Kidney (tissue), 13 donors: ENCODE measurements at regions not wholly inside any gene's neighbourhood (a gene's known extent, or its start where the extent isn't known, plus 50 kb on each side); places are given as distances from the start of the nearest gene placed in this dataset.

Experiments
- DNase-seq, 5 donors: peaks; one replicate each; pipeline ENCODE4 v3.0.0-alpha.2; 2013 to 2020
- FAIRE-seq: peaks from 2 replicates; lab custom pipeline; 2012; peaks lifted over from hg19 to GRCh38; lab: Jason Lieb, UNC
- H3K27ac ChIP-seq, 2 donors: one replicate each; pipeline ENCODE4 v1.7.0; 2013; ENCODE audit warnings: low read depth in 2 of 2, low read length in 2 of 2, inconsistent platforms in 1 of 2
- H3K27me3 ChIP-seq: one replicate; pipeline ENCODE4 v1.7.1; 2013; ENCODE audit warnings: low read length, inconsistent platforms; ENCODE audit not compliant: control insufficient read depth, insufficient read depth
- H3K36me3 ChIP-seq, 3 donors: one replicate each; pipeline versions ENCODE4 v1.7.0 to v1.7.1; 2013; ENCODE audit warnings: low read length in 3 of 3, control low read depth in 1 of 3, inconsistent platforms in 1 of 3; ENCODE audit not compliant: insufficient read depth in 3 of 3, control insufficient read depth in 2 of 3
- H3K4me1 ChIP-seq, 3 donors: one replicate each; pipeline versions ENCODE4 v1.7.0 to v1.7.1; 2013; ENCODE audit warnings: low read length in 3 of 3, inconsistent platforms in 1 of 3, low read depth in 1 of 3; ENCODE audit not compliant: control insufficient read depth in 2 of 3, insufficient read depth in 2 of 3
- H3K4me3 ChIP-seq, 3 donors: one replicate each; pipeline versions ENCODE4 v1.7.0 to v1.8.1; 2013; ENCODE audit warnings: low read length in 3 of 3, control low read depth in 1 of 3, inconsistent platforms in 1 of 3
- H3K9ac ChIP-seq, 3 donors: one replicate each; pipeline versions ENCODE4 v1.7.0 to v1.7.1; 2013; ENCODE audit warnings: low read length in 3 of 3, control low read depth in 1 of 3, inconsistent platforms in 1 of 3
- H3K9me3 ChIP-seq, 3 donors: one replicate each; pipeline versions ENCODE4 v1.7.0 to v1.7.1; 2013; ENCODE audit warnings: low read length in 3 of 3, control low read depth in 1 of 3, inconsistent platforms in 1 of 3; ENCODE audit not compliant: control insufficient read depth in 2 of 3, insufficient read depth in 1 of 3
- intact Hi-C: fragments of 100-400 bp; cut with DNase I; formaldehyde crosslinking; loops from one replicate; pipeline ENCODE4 v1.11.1; 2022
- TF ChIP-seq, protein P1 (sequence below): IDR thresholded peaks from 3 replicates; pipeline ENCODE4 v1.5.1; 2012; ENCODE audit warnings: mild to moderate bottlenecking, moderate library complexity, borderline replicate concordance; ENCODE audit not compliant: insufficient read depth; ENCODE audit errors: extremely low read depth
- donor health status: control.
- donor health status: control.
- donor health status: control.
- donor health status: control.
- donor health status: control.
- donor health status: DM: yes; HTN: yes; CAD: no.
- donor health status: Normal renal cell carcinoma (clear cell type).

- H3K27ac ChIP-seq = no peak overlapping the region
- intact Hi-C loops = no loop called here
These were observed 715.8 kb downstream of the RNF144B start for GRCh38 chr6:19102936-19103335.

DNA sequence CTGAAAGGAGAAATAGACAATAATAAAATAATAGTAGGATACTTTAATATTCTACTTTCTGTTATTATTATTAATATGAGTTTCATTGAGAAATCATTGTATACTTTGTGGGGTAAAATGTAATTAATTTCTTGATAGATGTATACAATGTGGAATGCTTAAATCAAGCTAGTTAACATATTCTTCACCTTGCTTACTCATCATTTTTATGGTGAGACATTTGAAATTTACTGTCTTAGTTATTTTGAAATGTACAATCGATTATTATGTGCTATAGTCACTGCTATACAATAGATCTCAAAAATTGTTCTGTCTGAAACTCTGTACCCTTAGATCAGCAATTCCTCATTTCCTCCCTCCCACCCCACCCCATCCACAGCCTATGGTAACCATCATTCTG is 720.3 kb downstream of the RNF144B start:
- Histone ChIP-seq H3K9me3 (peaks cover 0 to 4% (median 2%) of the 10 kb centered on the region in 3 donors), H3K27me3 (no peaks in the 10 kb centered on the region), H3K4me3 (no peak overlapping the region), H3K27ac (no peak overlapping the region), H3K4me1 (no peaks in the 10 kb centered on the region), H3K9ac (no peak overlapping the region), H3K36me3 (no peaks in the 10 kb centered on the region)
- intact Hi-C loops = no loop called here
- FAIRE-seq = no peak
- TF ChIP-seq, protein P1, sequence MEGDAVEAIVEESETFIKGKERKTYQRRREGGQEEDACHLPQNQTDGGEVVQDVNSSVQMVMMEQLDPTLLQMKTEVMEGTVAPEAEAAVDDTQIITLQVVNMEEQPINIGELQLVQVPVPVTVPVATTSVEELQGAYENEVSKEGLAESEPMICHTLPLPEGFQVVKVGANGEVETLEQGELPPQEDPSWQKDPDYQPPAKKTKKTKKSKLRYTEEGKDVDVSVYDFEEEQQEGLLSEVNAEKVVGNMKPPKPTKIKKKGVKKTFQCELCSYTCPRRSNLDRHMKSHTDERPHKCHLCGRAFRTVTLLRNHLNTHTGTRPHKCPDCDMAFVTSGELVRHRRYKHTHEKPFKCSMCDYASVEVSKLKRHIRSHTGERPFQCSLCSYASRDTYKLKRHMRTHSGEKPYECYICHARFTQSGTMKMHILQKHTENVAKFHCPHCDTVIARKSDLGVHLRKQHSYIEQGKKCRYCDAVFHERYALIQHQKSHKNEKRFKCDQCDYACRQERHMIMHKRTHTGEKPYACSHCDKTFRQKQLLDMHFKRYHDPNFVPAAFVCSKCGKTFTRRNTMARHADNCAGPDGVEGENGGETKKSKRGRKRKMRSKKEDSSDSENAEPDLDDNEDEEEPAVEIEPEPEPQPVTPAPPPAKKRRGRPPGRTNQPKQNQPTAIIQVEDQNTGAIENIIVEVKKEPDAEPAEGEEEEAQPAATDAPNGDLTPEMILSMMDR = no peak
- DNase-seq = no peak

More at GRCh38 chr6:19102936-19103335, 715.8 kb downstream of the RNF144B start:
- TF ChIP-seq, protein P1 = no peak
- Histone ChIP-seq H3K4me1 (no peaks in the 10 kb centered on the region), H3K9ac (no peak overlapping the region), H3K9me3 (peaks cover 0 to 10% (median 2%) of the 10 kb centered on the region in 3 donors), H3K4me3 (no peak overlapping the region), H3K27me3 (no peaks in the 10 kb centered on the region), H3K36me3 (no peaks in the 10 kb centered on the region)
- no peak for DNase-seq
- FAIRE-seq = no peak

GRCh38 chr6:19121521-19121920 is 715.6 kb upstream of the ID4 start:
- Histone ChIP-seq H3K4me3 (no peak overlapping the region), H3K9me3 (peaks cover 0 to 7% (median 0%) of the 10 kb centered on the region in 3 donors), H3K27me3 (no peaks in the 10 kb centered on the region), H3K9ac (no peak overlapping the region), H3K4me1 (no peaks in the 10 kb centered on the region), H3K27ac (no peak overlapping the region), H3K36me3 (no peaks in the 10 kb centered on the region)
- intact Hi-C loops = no loop called here
- TF ChIP-seq, protein P1 = no peak
- FAIRE-seq (no peak), DNase-seq (no peak)

DNA sequence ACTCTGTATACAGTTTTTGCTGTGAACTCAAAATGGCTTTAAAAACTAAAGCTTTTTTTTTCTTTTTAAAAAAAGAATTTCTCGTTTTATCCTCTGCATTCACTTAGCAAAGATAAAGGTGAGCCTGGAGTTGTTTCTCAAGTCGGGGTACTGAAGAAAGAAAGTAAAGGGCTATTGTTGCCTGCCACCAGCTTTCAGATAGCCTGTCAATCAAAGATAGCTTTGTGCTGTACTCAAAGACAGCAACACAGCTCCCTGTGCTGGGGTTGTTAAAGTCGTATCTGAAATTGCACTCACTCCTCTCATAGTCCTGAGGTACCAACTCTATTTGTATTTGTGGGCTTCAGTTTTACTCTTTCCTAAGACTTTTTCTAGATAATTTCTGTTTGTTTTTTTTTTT is 710.1 kb upstream of the ID4 start:
- FAIRE-seq (no peak), DNase-seq (no peak)
- H3K9ac ChIP-seq = no peak overlapping the region
- TF ChIP-seq, protein P1 = no peak
- H3K4me1 ChIP-seq = no peaks in the 10 kb centered on the region
- H3K27me3 ChIP-seq = no peaks in the 10 kb centered on the region
- intact Hi-C loops = no loop called here
- no peak overlapping the region for H3K4me3 ChIP-seq
- peaks cover 0 to 3% (median 0%) of the 10 kb centered on the region in 3 donors for H3K9me3 ChIP-seq
- H3K27ac ChIP-seq = no peak overlapping the region
- H3K36me3 ChIP-seq = no peaks in the 10 kb centered on the region
